ENCODE measurements at regions not wholly inside any gene's neighbourhood (a gene's known extent, or its start where the extent isn't known, plus 50 kb on each side); places are given as distances from the start of the nearest gene placed in this dataset.

DNA sequence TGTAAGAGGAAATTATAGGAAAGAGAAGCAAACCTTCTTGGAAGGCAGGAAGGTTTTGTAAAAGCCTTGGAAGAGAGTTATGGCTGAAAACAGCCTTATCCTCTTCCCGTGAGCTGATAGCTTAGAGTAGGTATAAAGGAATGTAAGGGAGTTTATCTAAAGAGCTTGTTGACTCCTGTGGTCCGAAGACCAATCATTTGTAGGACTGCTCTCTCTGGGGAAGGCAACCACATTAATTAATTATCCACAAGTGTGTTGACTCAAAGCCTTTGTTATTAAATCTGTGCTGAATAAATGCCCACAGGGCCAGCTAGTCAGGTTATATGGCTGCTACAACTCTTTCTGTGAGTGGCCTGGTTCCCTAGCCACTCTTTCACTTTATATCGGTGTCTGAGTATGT, 452.1 kb upstream of the RASGRP1 start:
- DNase-seq (ENCODE audit: low spot score), result no peak
- intact Hi-C loops (cut with micrococcal nuclease; ENCODE audit: unreplicated experiment), result no loop called here
- no peaks in the 10 kb centered on the region for H3K36me3 ChIP-seq (ENCODE audit: insufficient read depth, low read length, poor library complexity, severe bottlenecking)
- no peak overlapping the region for H3K4me3 ChIP-seq (ENCODE audit: low read depth, low read length, poor library complexity, severe bottlenecking)
- peaks cover 37% of the 10 kb centered on the region for H3K27me3 ChIP-seq (replicated peaks; ENCODE audit: insufficient read depth, low read depth, low read length, poor library complexity)
- CTCF ChIA-PET, result no interaction called here
- H3K4me1 ChIP-seq (ENCODE audit: insufficient read depth, low read length, poor library complexity, severe bottlenecking), result no peaks in the 10 kb centered on the region
- BruUV-seq (replicated peaks), result no TSS peak
- H3K27ac ChIP-seq (ENCODE audit: low read depth, low read length, poor library complexity, severe bottlenecking), result no peak overlapping the region
- POLR2A ChIA-PET (ENCODE audit: low non-redundant PET), result no interaction called here
- TF ChIP-seq, protein P1, sequence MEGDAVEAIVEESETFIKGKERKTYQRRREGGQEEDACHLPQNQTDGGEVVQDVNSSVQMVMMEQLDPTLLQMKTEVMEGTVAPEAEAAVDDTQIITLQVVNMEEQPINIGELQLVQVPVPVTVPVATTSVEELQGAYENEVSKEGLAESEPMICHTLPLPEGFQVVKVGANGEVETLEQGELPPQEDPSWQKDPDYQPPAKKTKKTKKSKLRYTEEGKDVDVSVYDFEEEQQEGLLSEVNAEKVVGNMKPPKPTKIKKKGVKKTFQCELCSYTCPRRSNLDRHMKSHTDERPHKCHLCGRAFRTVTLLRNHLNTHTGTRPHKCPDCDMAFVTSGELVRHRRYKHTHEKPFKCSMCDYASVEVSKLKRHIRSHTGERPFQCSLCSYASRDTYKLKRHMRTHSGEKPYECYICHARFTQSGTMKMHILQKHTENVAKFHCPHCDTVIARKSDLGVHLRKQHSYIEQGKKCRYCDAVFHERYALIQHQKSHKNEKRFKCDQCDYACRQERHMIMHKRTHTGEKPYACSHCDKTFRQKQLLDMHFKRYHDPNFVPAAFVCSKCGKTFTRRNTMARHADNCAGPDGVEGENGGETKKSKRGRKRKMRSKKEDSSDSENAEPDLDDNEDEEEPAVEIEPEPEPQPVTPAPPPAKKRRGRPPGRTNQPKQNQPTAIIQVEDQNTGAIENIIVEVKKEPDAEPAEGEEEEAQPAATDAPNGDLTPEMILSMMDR (conservative IDR thresholded peaks at IDR 0.05; ENCODE audit: low read depth, low read length), result no peak
- no peaks in the 10 kb centered on the region for H3K9me3 ChIP-seq (ENCODE audit: low read depth, low read length, poor library complexity, severe bottlenecking)

DNA sequence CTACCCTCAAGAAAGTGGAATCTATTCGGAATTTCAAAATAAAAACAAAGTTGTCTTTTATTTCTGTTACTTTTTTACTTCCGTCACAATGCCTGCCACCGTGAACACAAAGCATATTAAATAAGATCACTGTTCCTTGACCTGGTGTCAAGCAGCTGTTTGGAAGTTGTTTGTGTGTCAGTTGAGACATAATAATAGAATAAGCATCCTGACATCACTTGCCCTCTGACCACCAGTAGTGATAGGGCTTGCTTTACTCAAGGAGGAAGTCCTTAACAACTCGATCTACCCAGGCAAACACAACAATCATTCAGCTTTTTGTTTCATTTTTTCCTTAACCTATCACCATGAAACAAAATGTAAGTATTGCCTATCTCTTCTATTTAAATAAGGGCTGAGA, 454.4 kb upstream of the RASGRP1 start:
- DNase-seq (ENCODE audit: low spot score), result no peak
- Histone ChIP-seq H3K27me3 (replicated peaks; ENCODE audit: insufficient read depth, low read depth, low read length, poor library complexity) (peaks cover 41% of the 10 kb centered on the region), H3K4me1 (ENCODE audit: insufficient read depth, low read length, poor library complexity, severe bottlenecking) (no peaks in the 10 kb centered on the region), H3K36me3 (ENCODE audit: insufficient read depth, low read length, poor library complexity, severe bottlenecking) (no peaks in the 10 kb centered on the region), H3K27ac (ENCODE audit: low read depth, low read length, poor library complexity, severe bottlenecking) (no peak overlapping the region), H3K4me3 (ENCODE audit: low read depth, low read length, poor library complexity, severe bottlenecking) (no peak overlapping the region), H3K9me3 (ENCODE audit: low read depth, low read length, poor library complexity, severe bottlenecking) (no peaks in the 10 kb centered on the region)
- intact Hi-C loops (cut with micrococcal nuclease; ENCODE audit: unreplicated experiment), result no loop called here
- POLR2A ChIA-PET (ENCODE audit: low non-redundant PET), result no interaction called here
- TF ChIP-seq, protein P1 (conservative IDR thresholded peaks at IDR 0.05; ENCODE audit: low read depth, low read length), result no peak
- no peak for TF ChIP-seq EZH2 (IDR thresholded peaks at IDR 0.05; ENCODE audit: borderline replicate concordance, low read depth, low read length, poor library complexity, severe bottlenecking)
- BruUV-seq (replicated peaks), result no TSS peak
- CTCF ChIA-PET, result no interaction called here

DNA sequence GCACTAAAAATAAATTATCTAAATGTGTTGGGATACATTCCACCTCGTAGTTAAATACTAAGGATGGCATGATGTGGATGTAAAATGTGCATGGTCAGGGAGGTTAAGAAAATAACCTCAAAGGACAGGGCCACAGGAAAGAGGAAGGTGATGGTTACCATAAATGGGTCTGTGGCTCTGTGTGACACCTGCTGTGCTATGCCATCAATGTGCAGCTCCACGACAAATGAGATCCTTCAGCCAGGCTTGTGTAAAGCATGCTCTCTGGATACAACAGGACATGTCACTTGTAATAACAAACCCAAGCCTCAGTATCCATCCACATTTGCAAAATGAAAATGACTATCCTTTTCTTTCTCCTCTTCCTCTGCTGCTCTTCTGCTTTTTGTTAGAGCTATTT, 456.7 kb upstream of the RASGRP1 start:
- intact Hi-C loops (cut with micrococcal nuclease; ENCODE audit: unreplicated experiment), result no loop called here
- BruUV-seq (replicated peaks), result no TSS peak
- POLR2A ChIA-PET (ENCODE audit: low non-redundant PET), result no interaction called here
- TF ChIP-seq EZH2 (IDR thresholded peaks at IDR 0.05; ENCODE audit: borderline replicate concordance, low read depth, low read length, poor library complexity, severe bottlenecking), result no peak
- Histone ChIP-seq H3K4me3 (ENCODE audit: low read depth, low read length, poor library complexity, severe bottlenecking) (no peak overlapping the region), H3K27me3 (replicated peaks; ENCODE audit: insufficient read depth, low read depth, low read length, poor library complexity) (peaks cover 41% of the 10 kb centered on the region), H3K4me1 (ENCODE audit: insufficient read depth, low read length, poor library complexity, severe bottlenecking) (no peaks in the 10 kb centered on the region), H3K36me3 (ENCODE audit: insufficient read depth, low read length, poor library complexity, severe bottlenecking) (no peaks in the 10 kb centered on the region), H3K9me3 (ENCODE audit: low read depth, low read length, poor library complexity, severe bottlenecking) (no peaks in the 10 kb centered on the region), H3K27ac (ENCODE audit: low read depth, low read length, poor library complexity, severe bottlenecking) (no peak overlapping the region)
- CTCF ChIA-PET, result no interaction called here
- DNase-seq (ENCODE audit: low spot score), result no peak

DNA sequence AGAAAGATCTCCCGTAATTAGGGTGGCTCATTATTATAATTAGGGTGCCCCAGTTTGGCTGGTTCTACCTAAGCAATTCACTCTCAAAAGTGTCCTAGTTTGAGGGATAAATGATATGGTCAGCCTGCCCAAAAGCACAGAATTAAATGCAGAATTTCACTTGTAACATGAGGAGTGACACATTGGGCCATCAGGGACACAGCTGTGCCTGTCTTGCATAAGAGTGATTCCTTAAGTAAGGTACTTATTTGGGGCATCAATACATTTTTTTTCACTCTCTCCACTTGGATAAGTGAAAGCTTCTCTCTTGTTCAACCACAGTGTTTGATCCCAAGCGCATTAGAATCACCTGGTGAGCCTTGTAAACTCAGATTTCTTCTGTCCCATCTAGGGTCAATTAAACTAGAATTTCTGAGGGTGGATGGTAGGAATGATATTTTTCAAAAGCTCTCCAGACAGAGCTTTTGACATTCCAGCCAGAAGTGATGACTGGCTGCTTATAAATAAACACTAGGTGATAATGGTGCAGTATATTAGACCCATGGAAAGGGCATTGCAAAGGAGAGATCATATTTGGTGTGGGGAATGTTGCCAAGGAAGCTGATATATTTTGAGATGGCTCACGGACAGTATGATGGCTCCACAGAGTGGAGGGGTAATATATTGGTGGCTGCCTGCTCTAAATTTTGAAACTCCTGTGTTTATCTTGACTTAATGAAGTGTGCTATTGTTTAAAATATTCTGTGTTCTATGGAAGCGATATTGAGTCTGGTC, 458.1 kb upstream of the RASGRP1 start:
- CTCF ChIA-PET, result no interaction called here

More for the DNA sequence above, 458.1 kb upstream of the RASGRP1 start:
- POLR2A ChIA-PET (ENCODE audit: low non-redundant PET), result no interaction called here
- Histone ChIP-seq H3K27ac (ENCODE audit: low read depth, low read length, poor library complexity, severe bottlenecking) (no peak overlapping the region), H3K9me3 (ENCODE audit: low read depth, low read length, poor library complexity, severe bottlenecking) (no peaks in the 10 kb centered on the region), H3K36me3 (ENCODE audit: insufficient read depth, low read length, poor library complexity, severe bottlenecking) (no peaks in the 10 kb centered on the region), H3K4me3 (ENCODE audit: low read depth, low read length, poor library complexity, severe bottlenecking) (no peak overlapping the region), H3K4me1 (ENCODE audit: insufficient read depth, low read length, poor library complexity, severe bottlenecking) (no peaks in the 10 kb centered on the region), H3K27me3 (replicated peaks; ENCODE audit: insufficient read depth, low read depth, low read length, poor library complexity) (peaks cover 40% of the 10 kb centered on the region)
- DNase-seq (ENCODE audit: low spot score), result no peak
- BruUV-seq (replicated peaks), result no TSS peak
- intact Hi-C loops (cut with micrococcal nuclease; ENCODE audit: unreplicated experiment), result no loop called here
- TF ChIP-seq, protein P1 (conservative IDR thresholded peaks at IDR 0.05; ENCODE audit: low read depth, low read length), result no peak
- TF ChIP-seq EZH2 (IDR thresholded peaks at IDR 0.05; ENCODE audit: borderline replicate concordance, low read depth, low read length, poor library complexity, severe bottlenecking), result no peak
